ENCODE measurements at regions not wholly inside any gene's neighbourhood (a gene's known extent, or its start where the extent isn't known, plus 50 kb on each side); places are given as distances from the start of the nearest gene placed in this dataset.

DNA sequence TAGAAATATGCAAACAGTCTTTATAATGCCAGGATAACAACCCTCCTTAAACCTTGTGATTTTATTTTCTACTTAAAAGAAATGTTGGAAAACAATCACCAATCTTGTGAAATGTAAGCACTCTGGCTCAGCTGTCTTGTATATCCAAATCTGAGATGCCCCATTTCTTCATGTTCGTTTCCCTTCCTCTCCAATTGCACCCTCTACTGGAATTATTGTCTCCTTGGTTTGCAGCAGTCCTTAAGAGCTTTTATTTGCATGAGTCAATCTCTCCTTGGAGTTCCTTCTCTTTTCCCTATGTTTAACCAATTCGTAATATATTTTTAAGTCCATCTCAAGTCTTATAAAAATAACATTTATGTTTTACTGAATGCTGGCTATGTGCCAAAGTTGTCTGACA, 362.0 kb upstream of the CDH10 start:
- no peak overlapping the region for H3K4me3 ChIP-seq
- DNase-seq: no peak
- H3K27me3 ChIP-seq (ENCODE audit: insufficient read depth in 3 of 3, low read length in 2 of 3): no peaks in the 10 kb centered on the region
- no peak for ATAC-seq
- H3K4me1 ChIP-seq: no peaks in the 10 kb centered on the region
- WGBS, 3 donors: 31 to 40% (median 38%) methylated on average over 2 of the region's 2 CpGs
- no peak for TF ChIP-seq CTCF (IDR thresholded peaks at IDR 0.05)
- H3K27ac ChIP-seq: no peak overlapping the region
- no peaks in the 10 kb centered on the region for H3K9me3 ChIP-seq
- H3K36me3 ChIP-seq (ENCODE audit: insufficient read depth in 1 of 2, low read depth in 1 of 2): no peaks in the 10 kb centered on the region
- intact Hi-C loops (cut with DNase I): no loop called here

DNA sequence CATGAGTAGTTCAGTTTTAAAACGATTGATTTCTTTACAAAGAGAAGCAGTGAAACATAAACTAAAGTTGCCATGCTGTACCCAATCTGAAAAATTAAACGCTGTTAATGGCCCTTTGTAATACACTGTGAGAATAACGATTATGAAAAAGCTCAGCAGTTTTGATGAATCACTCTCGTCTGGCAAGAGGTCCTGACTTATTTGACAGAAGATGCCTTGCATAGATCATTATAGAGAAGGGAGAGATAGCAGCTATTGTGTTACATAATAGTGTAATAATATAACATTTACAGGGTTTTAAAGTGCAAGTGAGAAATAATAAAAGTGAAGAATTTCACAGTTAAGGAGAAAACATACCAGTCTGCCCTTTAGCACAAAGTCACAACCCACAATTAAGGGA, 361.5 kb upstream of the CDH10 start:
- ATAC-seq (no peak), DNase-seq (no peak)
- intact Hi-C loops (cut with DNase I): no loop called here
- no peaks in the 10 kb centered on the region for H3K27me3 ChIP-seq (ENCODE audit: insufficient read depth in 3 of 3, low read length in 2 of 3)
- H3K4me1 ChIP-seq: no peaks in the 10 kb centered on the region
- H3K4me3 ChIP-seq: no peak overlapping the region
- no peaks in the 10 kb centered on the region for H3K36me3 ChIP-seq (ENCODE audit: insufficient read depth in 1 of 2, low read depth in 1 of 2)
- no peaks in the 10 kb centered on the region for H3K9me3 ChIP-seq
- WGBS, 3 donors: 33 to 41% (median 37%) methylated on average over 4 of the region's 4 CpGs
- TF ChIP-seq CTCF (IDR thresholded peaks at IDR 0.05): no peak
- no peak overlapping the region for H3K27ac ChIP-seq

- Histone ChIP-seq H3K36me3 (ENCODE audit: insufficient read depth in 1 of 2, low read depth in 1 of 2) (no peaks in the 10 kb centered on the region), H3K4me3 (no peak overlapping the region), H3K4me1 (no peaks in the 10 kb centered on the region), H3K9me3 (no peaks in the 10 kb centered on the region), H3K27me3 (ENCODE audit: insufficient read depth in 3 of 3, low read length in 2 of 3) (no peaks in the 10 kb centered on the region), H3K27ac (no peak overlapping the region)
- intact Hi-C loops (cut with DNase I): no loop called here
- no peak for TF ChIP-seq CTCF (IDR thresholded peaks at IDR 0.05)
- ATAC-seq: no peak
- 49 to 64% (median 62%) methylated on average over 3 of the region's 3 CpGs for WGBS, 3 donors
- DNase-seq: no peak
Measured at GRCh38 chr5:25005431-25005830, 360.7 kb upstream of the CDH10 start.

DNA sequence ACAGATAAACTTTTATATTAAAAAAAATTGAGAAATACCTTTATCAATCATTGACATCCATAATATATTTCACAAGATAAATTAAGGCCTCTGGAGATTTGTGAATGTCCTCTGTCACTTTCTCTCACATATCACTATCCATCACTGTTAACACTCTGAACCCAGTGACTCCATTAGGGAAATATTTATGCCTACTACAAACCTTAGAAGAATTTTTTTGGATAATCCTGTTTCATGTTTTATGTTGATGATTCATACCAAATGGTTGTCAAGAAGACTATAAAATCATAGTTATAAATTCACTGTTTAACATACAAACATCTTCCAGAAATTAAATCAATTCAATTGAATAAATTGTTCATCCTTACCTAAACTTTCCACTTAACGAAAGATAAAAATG, 357.6 kb upstream of the CDH10 start:
- no peaks in the 10 kb centered on the region for H3K4me1 ChIP-seq
- no peak for TF ChIP-seq CTCF (IDR thresholded peaks at IDR 0.05)
- WGBS, 3 donors: 82 to 93% (median 82%) methylated on average over 1 of the region's 1 CpG
- no peak for DNase-seq
- no peak overlapping the region for H3K4me3 ChIP-seq
- ATAC-seq: no peak
- intact Hi-C loops (cut with DNase I): no loop called here
- H3K27me3 ChIP-seq (ENCODE audit: insufficient read depth in 3 of 3, low read length in 2 of 3): no peaks in the 10 kb centered on the region
- H3K36me3 ChIP-seq (ENCODE audit: insufficient read depth in 1 of 2, low read depth in 1 of 2): no peaks in the 10 kb centered on the region
- no peaks in the 10 kb centered on the region for H3K9me3 ChIP-seq
- H3K27ac ChIP-seq: no peak overlapping the region

- ATAC-seq (no peak), DNase-seq (no peak)
- TF ChIP-seq CTCF (IDR thresholded peaks at IDR 0.05): no peak
- H3K9me3 ChIP-seq: no peaks in the 10 kb centered on the region
- no peak overlapping the region for H3K4me3 ChIP-seq
- no peak overlapping the region for H3K27ac ChIP-seq
- H3K4me1 ChIP-seq: no peaks in the 10 kb centered on the region
- no peaks in the 10 kb centered on the region for H3K27me3 ChIP-seq (ENCODE audit: insufficient read depth in 3 of 3, low read length in 2 of 3)
- intact Hi-C loops (cut with DNase I): no loop called here
- WGBS, 3 donors: 72 to 78% (median 73%) methylated on average over 2 of the region's 2 CpGs
- no peaks in the 10 kb centered on the region for H3K36me3 ChIP-seq (ENCODE audit: insufficient read depth in 1 of 2, low read depth in 1 of 2)
Measured at GRCh38 chr5:24999732-25000131, 355.0 kb upstream of the CDH10 start.

Data from psoas muscle (tissue), 7 donors.